Naive thymus-derived CD4-positive, alpha-beta T cell (primary cell): ENCODE measurements at regions not wholly inside any gene's neighbourhood (a gene's known extent, or its start where the extent isn't known, plus 50 kb on each side); places are given as distances from the start of the nearest gene placed in this dataset.

Experiments used
- ATAC-seq: fragments of 150-1000 bp; cut with Tn5 transposase; 2 replicates; pipeline ENCODE4 v1.10.0; 2021; ENCODE audit warnings: mild to moderate bottlenecking, moderate library complexity
- CTCF ChIA-PET: fragments of 350-600 bp; sonication (Branson Sonifier 250); formaldehyde crosslinking; loops from one replicate; lab custom pipeline; 2021; ENCODE audit warnings: antibody characterized with exemption; lab: Charles Lee
- POLR2A ChIA-PET: fragments of 350-600 bp; sonication (Branson Sonifier 250); formaldehyde crosslinking; loops from one replicate; lab custom pipeline; 2021; ENCODE audit warnings: antibody characterized with exemption, inconsistent platforms; lab: Charles Lee
- DNase-seq, 9 donors: peaks; one replicate each; pipeline versions ENCODE4 v3.0.0 to v3.0.0-alpha.2; 2020 to 2022; ENCODE audit warnings: mixed read lengths in 1 of 9
- H3K27ac ChIP-seq: one replicate; pipeline ENCODE4 v1.7.0; 2013; ENCODE audit warnings: mild to moderate bottlenecking, low read depth, low read length, moderate library complexity
- H3K27me3 ChIP-seq, 2 donors: one replicate each; pipeline ENCODE4 v1.7.0; 2013; ENCODE audit warnings: low read length in 2 of 2, mild to moderate bottlenecking in 2 of 2, moderate library complexity in 2 of 2; ENCODE audit not compliant: control insufficient read depth in 2 of 2, insufficient read depth in 2 of 2
- H3K36me3 ChIP-seq, 3 experiments: 1 replicate in 2 of 3; 2 replicates in 1 of 3; pipeline ENCODE4 v1.7.0; 2013; ENCODE audit warnings: low read length in 3 of 3, mild to moderate bottlenecking in 3 of 3, moderate library complexity in 1 of 3; ENCODE audit not compliant: insufficient read depth in 3 of 3, control insufficient read depth in 2 of 3
- H3K4me1 ChIP-seq, 2 donors: one replicate each; pipeline ENCODE4 v1.7.0; 2013; ENCODE audit warnings: low read length in 2 of 2, mild to moderate bottlenecking in 2 of 2, moderate library complexity in 1 of 2; ENCODE audit not compliant: control insufficient read depth in 2 of 2, insufficient read depth in 2 of 2
- H3K4me3 ChIP-seq: 2 replicates; pipeline ENCODE4 v1.7.0; 2013; ENCODE audit warnings: mild to moderate bottlenecking, low read length
- H3K9me3 ChIP-seq, 3 experiments: 1 replicate in 2 of 3; 2 replicates in 1 of 3; pipeline ENCODE4 v1.7.0; 2013; ENCODE audit warnings: low read length in 3 of 3; ENCODE audit not compliant: control insufficient read depth in 2 of 3
- H3K27ac Mint-ChIP-seq, 9 donors: one replicate each; pipeline ENCODE4 v1.8.0; 2020 to 2022; ENCODE audit warnings: mixed read lengths in 9 of 9, mild to moderate bottlenecking in 8 of 9, moderate library complexity in 5 of 9, inconsistent platforms in 2 of 9
- H3K27me3 Mint-ChIP-seq, 5 donors: one replicate each; pipeline ENCODE4 v1.8.0; 2021 to 2022; ENCODE audit warnings: mixed read lengths in 5 of 5, mild to moderate bottlenecking in 1 of 5
- H3K36me3 Mint-ChIP-seq, 5 donors: one replicate each; pipeline ENCODE4 v1.8.0; 2020 to 2022; ENCODE audit warnings: mixed read lengths in 5 of 5, mild to moderate bottlenecking in 3 of 5, inconsistent platforms in 1 of 5
- H3K4me1 Mint-ChIP-seq, 7 donors: one replicate each; pipeline ENCODE4 v1.8.0; 2020 to 2022; ENCODE audit warnings: mixed read lengths in 7 of 7, mild to moderate bottlenecking in 3 of 7, inconsistent platforms in 1 of 7
- H3K4me3 Mint-ChIP-seq, 10 donors: one replicate each; pipeline ENCODE4 v1.8.0; 2020 to 2022; ENCODE audit warnings: mild to moderate bottlenecking in 10 of 10, mixed read lengths in 10 of 10, moderate library complexity in 6 of 10, inconsistent platforms in 2 of 10
- H3K9me3 Mint-ChIP-seq, 11 donors: one replicate each; pipeline ENCODE4 v1.8.0; 2020 to 2022; ENCODE audit warnings: mixed read lengths in 11 of 11, mild to moderate bottlenecking in 4 of 11, inconsistent platforms in 1 of 11, moderate library complexity in 1 of 11
- intact Hi-C, 2 donors: fragments of 100-400 bp; cut with micrococcal nuclease; formaldehyde crosslinking; loops; one replicate each; pipeline ENCODE4 v1.15.1; 2023

- Histone ChIP-seq H3K36me3 (no peaks in the 10 kb centered on the region), H3K27me3 (no peaks in the 10 kb centered on the region), H3K27ac (no peak overlapping the region), H3K4me3 (no peak overlapping the region), H3K9me3 (no peaks in the 10 kb centered on the region), H3K4me1 (peaks cover 0 to 7% of the 10 kb centered on the region in 2 donors)
- Mint-ChIP-seq H3K36me3 (no peaks in the 10 kb centered on the region), H3K27ac (no peak overlapping the region), H3K4me1 (peaks cover 8 to 23% (median 19%) of the 10 kb centered on the region in 7 donors), H3K27me3 (peaks cover 0 to 26% (median 9%) of the 10 kb centered on the region in 5 donors), H3K9me3 (no peaks in the 10 kb centered on the region), H3K4me3 (peak overlapping the region in 2 of 10 donors; percentile 1 to 66)
- POLR2A ChIA-PET, result interaction anchor here (0.6 kb wide), 1 partner anchor 1401 kb away, joined by 3 read pairs; no protein-coding TSS in a partner anchor
- ATAC-seq (no peak), DNase-seq (no peak)
- CTCF ChIA-PET, result interaction anchor here (0.6 to 1.0 kb wide), 2 partner anchors 182 to 1239 kb away, joined by 3 read pairs; no protein-coding TSS in a partner anchor
- intact Hi-C loops, result loop anchor here (5.0 to 10.0 kb wide), 3 partner anchors 424 to 986 kb away; partner anchors contain the start of gene IFT57 (in 1 of the 2)
Observed at GRCh38 chr3:107238787-107239186, 138.5 kb upstream of the CCDC54 start.

DNA sequence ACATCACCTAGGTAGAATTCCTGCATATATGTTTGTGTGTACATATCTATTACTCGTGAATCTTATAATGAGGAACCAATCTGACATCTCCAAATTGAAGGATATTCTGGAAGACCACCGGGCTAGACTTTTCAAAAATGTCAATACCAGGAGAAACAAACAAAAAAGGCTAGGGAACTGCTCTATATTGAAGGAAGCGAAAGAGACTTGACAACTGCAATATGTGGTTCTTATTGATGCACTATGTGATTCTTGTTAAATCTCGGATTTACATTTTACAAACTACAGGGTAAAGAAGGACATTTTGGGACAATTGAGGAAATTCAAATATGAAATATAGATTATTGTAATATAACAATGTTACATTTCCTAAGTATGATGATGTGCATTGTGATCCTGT lies 137.5 kb upstream of the CCDC54 start:
- intact Hi-C loops, result loop anchor here (1.0 to 10.0 kb wide), 9 partner anchors 191 to 1875 kb away; partner anchors contain the start of genes ALCAM (in 2 of the 2), BBX (in 2 of the 2) and IFT57 (in 1 of the 2)
- Mint-ChIP-seq H3K4me3 (peak overlapping the region; percentile 86 to 94 (median 89)), H3K9me3 (no peaks in the 10 kb centered on the region), H3K27ac (peak overlapping the region in 1 of 9 donors; percentile 12), H3K36me3 (no peaks in the 10 kb centered on the region), H3K27me3 (peaks cover 0 to 26% (median 9%) of the 10 kb centered on the region in 5 donors), H3K4me1 (peaks cover 8 to 23% (median 19%) of the 10 kb centered on the region in 7 donors)
- H3K9me3 ChIP-seq, result no peaks in the 10 kb centered on the region
- H3K27ac ChIP-seq, result no peak overlapping the region
- no peaks in the 10 kb centered on the region for H3K27me3 ChIP-seq
- H3K4me1 ChIP-seq, result peaks cover 0 to 7% of the 10 kb centered on the region in 2 donors
- no peak overlapping the region for H3K4me3 ChIP-seq
- DNase-seq (no peak), ATAC-seq (no peak)
- H3K36me3 ChIP-seq, result no peaks in the 10 kb centered on the region
- POLR2A ChIA-PET, result no interaction called here
- CTCF ChIA-PET, result no interaction called here

GRCh38 chr3:107240183-107241091 lies 136.8 kb upstream of the CCDC54 start:
- H3K4me3 ChIP-seq, result peak overlapping the region; percentile 91
- intact Hi-C loops, result loop anchor here (1.0 to 10.0 kb wide), 6 partner anchors 190 to 1876 kb away; partner anchors contain the start of genes ALCAM (in 2 of the 2) and BBX (in 2 of the 2)
- peak overlapping the region; percentile 61 for H3K27ac ChIP-seq
- DNase-seq, result peak; percentile 53 to 79 (median 75)
- ATAC-seq, result peak; percentile 88
- ChIA-PET CTCF (no interaction called here), POLR2A (no interaction called here)
- H3K4me1 Mint-ChIP-seq, result peaks cover 8 to 22% (median 18%) of the 10 kb centered on the region in 7 donors
- no peaks in the 10 kb centered on the region for H3K36me3 Mint-ChIP-seq
- no peaks in the 10 kb centered on the region for H3K9me3 ChIP-seq
- no peaks in the 10 kb centered on the region for H3K27me3 ChIP-seq
- H3K4me3 Mint-ChIP-seq, result peak overlapping the region; percentile 86 to 94 (median 89)
- H3K27ac Mint-ChIP-seq, result peak overlapping the region; percentile 28 to 72 (median 48)
- peaks cover 0 to 7% of the 10 kb centered on the region in 2 donors for H3K4me1 ChIP-seq
- H3K9me3 Mint-ChIP-seq, result no peaks in the 10 kb centered on the region
- peaks cover 0 to 25% (median 9%) of the 10 kb centered on the region in 5 donors for H3K27me3 Mint-ChIP-seq
- no peaks in the 10 kb centered on the region for H3K36me3 ChIP-seq

GRCh38 chr3:107241217-107241616 lies 136.0 kb upstream of the CCDC54 start:
- ATAC-seq, result peak; percentile 19
- CTCF ChIA-PET, result no interaction called here
- H3K36me3 Mint-ChIP-seq, result no peaks in the 10 kb centered on the region

DNA sequence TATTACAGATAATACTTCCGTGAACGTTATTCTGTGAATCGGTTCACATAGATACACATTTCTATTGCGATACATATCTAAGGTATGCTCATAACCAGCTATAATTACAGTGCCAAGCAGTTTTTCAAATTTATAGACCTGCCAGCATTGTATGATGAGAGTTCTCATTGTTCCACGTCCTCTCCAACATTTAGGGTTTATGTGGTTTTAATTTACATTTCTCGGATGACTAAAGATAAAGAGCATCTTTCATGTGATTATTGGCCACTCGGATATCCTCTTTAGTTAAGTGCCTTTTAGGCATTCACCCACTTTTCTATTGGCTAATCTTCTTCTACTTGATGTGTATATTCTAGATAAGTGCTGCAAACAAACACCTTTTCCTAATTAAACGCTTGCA lies 134.7 kb upstream of the CCDC54 start:
- Mint-ChIP-seq H3K27me3 (peaks cover 0 to 14% (median 6%) of the 10 kb centered on the region in 5 donors), H3K4me3 (peak overlapping the region in 2 of 10 donors; percentile 2 to 26), H3K4me1 (peaks cover 8 to 15% (median 15%) of the 10 kb centered on the region in 7 donors), H3K36me3 (no peaks in the 10 kb centered on the region), H3K9me3 (no peaks in the 10 kb centered on the region), H3K27ac (no peak overlapping the region)
- Histone ChIP-seq H3K27me3 (no peaks in the 10 kb centered on the region), H3K36me3 (no peaks in the 10 kb centered on the region), H3K4me3 (no peak overlapping the region), H3K4me1 (peaks cover 0 to 7% of the 10 kb centered on the region in 2 donors), H3K9me3 (no peaks in the 10 kb centered on the region), H3K27ac (no peak overlapping the region)
- DNase-seq (no peak), ATAC-seq (no peak)
- POLR2A ChIA-PET, result no interaction called here
- CTCF ChIA-PET, result no interaction called here
- intact Hi-C loops, result loop anchor here (5.0 to 10.0 kb wide), 4 partner anchors 280 to 1878 kb away; partner anchors contain the start of genes ALCAM (in 2 of the 2) and BBX (in 1 of the 2)

More at GRCh38 chr3:107241217-107241616, 136.0 kb upstream of the CCDC54 start:
- Histone ChIP-seq H3K9me3 (no peaks in the 10 kb centered on the region), H3K4me1 (peaks cover 0 to 7% of the 10 kb centered on the region in 2 donors), H3K36me3 (no peaks in the 10 kb centered on the region), H3K27me3 (no peaks in the 10 kb centered on the region), H3K27ac (no peak overlapping the region), H3K4me3 (peak overlapping the region; percentile 91)
- intact Hi-C loops, result loop anchor here (5.0 to 10.0 kb wide), 4 partner anchors 281 to 1876 kb away; partner anchors contain the start of genes ALCAM (in 2 of the 2) and BBX (in 1 of the 2)
- POLR2A ChIA-PET, result no interaction called here
- Mint-ChIP-seq H3K9me3 (no peaks in the 10 kb centered on the region), H3K27ac (peak overlapping the region in 6 of 9 donors; percentile 32 to 72 (median 50)), H3K27me3 (peaks cover 0 to 20% (median 8%) of the 10 kb centered on the region in 5 donors), H3K4me1 (peaks cover 8 to 15% (median 15%) of the 10 kb centered on the region in 7 donors), H3K4me3 (peak overlapping the region; percentile 86 to 94 (median 89))
- peak in 3 of 9 donors; percentile 3 to 6 (median 5) for DNase-seq

- H3K27ac Mint-ChIP-seq, result no peak overlapping the region
- H3K27me3 Mint-ChIP-seq, result peaks cover 0 to 16% (median 0%) of the 10 kb centered on the region in 5 donors
- ATAC-seq (no peak), DNase-seq (no peak)
- no peaks in the 10 kb centered on the region for H3K4me1 ChIP-seq
- no peaks in the 10 kb centered on the region for H3K9me3 Mint-ChIP-seq
- no peaks in the 10 kb centered on the region for H3K36me3 ChIP-seq
- no peak overlapping the region for H3K27ac ChIP-seq
- H3K4me1 Mint-ChIP-seq, result peaks cover 0 to 5% (median 0%) of the 10 kb centered on the region in 7 donors
- H3K27me3 ChIP-seq, result no peaks in the 10 kb centered on the region
- no peaks in the 10 kb centered on the region for H3K9me3 ChIP-seq
- ChIA-PET CTCF (no interaction called here), POLR2A (no interaction called here)
- no peak overlapping the region for H3K4me3 Mint-ChIP-seq
- H3K4me3 ChIP-seq, result no peak overlapping the region
- intact Hi-C loops, result loop anchor here (10.0 kb wide), 2 partner anchors 1668 to 1882 kb away; partner anchors contain the start of gene ALCAM (in 1 of the 2)
- no peaks in the 10 kb centered on the region for H3K36me3 Mint-ChIP-seq
Observed at GRCh38 chr3:107247116-107247515, 130.1 kb upstream of the CCDC54 start.
